ENCODE measurements at regions not wholly inside any gene's neighbourhood (a gene's known extent, or its start where the extent isn't known, plus 50 kb on each side); places are given as distances from the start of the nearest gene placed in this dataset.

DNA sequence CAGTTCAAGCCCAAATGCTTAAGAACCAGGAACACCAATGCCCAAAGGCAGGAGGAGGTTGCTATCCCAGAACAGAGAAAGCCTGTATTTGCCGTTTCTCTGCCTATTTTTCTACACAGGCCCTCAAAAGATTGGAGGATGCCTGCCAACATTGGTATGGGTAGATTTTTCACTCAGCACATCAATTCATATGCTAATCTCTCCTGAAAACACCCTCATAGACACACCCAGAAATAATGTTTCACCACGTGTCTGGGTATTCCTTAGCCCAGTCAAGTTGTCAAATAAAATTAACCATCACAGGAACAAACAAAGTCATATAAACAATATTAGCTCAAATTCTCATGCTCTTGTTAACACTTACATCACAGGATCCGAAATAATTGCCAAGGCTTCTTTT lies 121.9 kb downstream of the RGS21 start:
- TF ChIP-seq POLR2AphosphoS5 (IDR thresholded peaks at IDR 0.05) (no peak), POLR2A (IDR thresholded peaks at IDR 0.05) (no peak)
- TF ChIP-seq, protein P1, sequence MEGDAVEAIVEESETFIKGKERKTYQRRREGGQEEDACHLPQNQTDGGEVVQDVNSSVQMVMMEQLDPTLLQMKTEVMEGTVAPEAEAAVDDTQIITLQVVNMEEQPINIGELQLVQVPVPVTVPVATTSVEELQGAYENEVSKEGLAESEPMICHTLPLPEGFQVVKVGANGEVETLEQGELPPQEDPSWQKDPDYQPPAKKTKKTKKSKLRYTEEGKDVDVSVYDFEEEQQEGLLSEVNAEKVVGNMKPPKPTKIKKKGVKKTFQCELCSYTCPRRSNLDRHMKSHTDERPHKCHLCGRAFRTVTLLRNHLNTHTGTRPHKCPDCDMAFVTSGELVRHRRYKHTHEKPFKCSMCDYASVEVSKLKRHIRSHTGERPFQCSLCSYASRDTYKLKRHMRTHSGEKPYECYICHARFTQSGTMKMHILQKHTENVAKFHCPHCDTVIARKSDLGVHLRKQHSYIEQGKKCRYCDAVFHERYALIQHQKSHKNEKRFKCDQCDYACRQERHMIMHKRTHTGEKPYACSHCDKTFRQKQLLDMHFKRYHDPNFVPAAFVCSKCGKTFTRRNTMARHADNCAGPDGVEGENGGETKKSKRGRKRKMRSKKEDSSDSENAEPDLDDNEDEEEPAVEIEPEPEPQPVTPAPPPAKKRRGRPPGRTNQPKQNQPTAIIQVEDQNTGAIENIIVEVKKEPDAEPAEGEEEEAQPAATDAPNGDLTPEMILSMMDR (IDR thresholded peaks at IDR 0.05), result no peak

All from upper lobe of left lung (tissue), 4 donors.